OCI-LY3 (cell line): ENCODE measurements at regions not wholly inside any gene's neighbourhood (a gene's known extent, or its start where the extent isn't known, plus 50 kb on each side); places are given as distances from the start of the nearest gene placed in this dataset.
"Not testable (repeated sequence)": the region's sequence is repeated elsewhere in the genome, so short reads cannot be mapped to it uniquely, and the experiment has no call there.

Experiments used
- H2AFZ ChIP-seq: fragments of 200-600, 300-600 bp; shearing (Covaris generic); 2 replicates; pipeline ENCODE4 v1.6.0; 2014; ENCODE audit warnings: antibody characterized with exemption, low read depth, low read length
- H3K27ac ChIP-seq: fragments of 200-600, 300-600 bp; sonication (generic); 2 replicates; pipeline ENCODE4 v1.5.1; 2014; ENCODE audit warnings: mild to moderate bottlenecking, low read length, moderate library complexity, mixed read lengths
- H3K27me3 ChIP-seq: fragments of 200-600, 300-600 bp; sonication (generic); 2 replicates; pipeline ENCODE4 v1.6.1; 2014; ENCODE audit warnings: low read depth, low read length, mixed read lengths
- H3K36me3 ChIP-seq: fragments of 200-600, 300-600 bp; sonication (generic); replicated peaks from 2 replicates; pipeline ENCODE3; 2014; ENCODE audit warnings: low read depth, low read length, mixed read lengths
- H3K4me1 ChIP-seq: fragments of 300-600, 200-600 bp; sonication (generic); 2 replicates; pipeline ENCODE4 v1.6.1; 2014; ENCODE audit warnings: low read length, mixed read lengths
- H3K4me2 ChIP-seq: fragments of 200-600, 300-600 bp; sonication (generic); 2 replicates; pipeline ENCODE4 v1.6.1; 2014; ENCODE audit warnings: low read length, mixed read lengths
- H3K4me3 ChIP-seq: fragments of 300-600, 200-600 bp; sonication (generic); 2 replicates; pipeline ENCODE4 v1.5.1; 2014; ENCODE audit warnings: antibody characterized with exemption, mild to moderate bottlenecking, low read length, moderate library complexity
- H3K79me2 ChIP-seq: fragments of 300-600, 200-600 bp; shearing (Covaris generic); 2 replicates; pipeline ENCODE4 v1.6.1; 2014; ENCODE audit warnings: mild to moderate bottlenecking, low read length, mixed read lengths
- H3K9ac ChIP-seq: fragments of 300-600, 200-600 bp; shearing (Covaris generic); 2 replicates; pipeline ENCODE4 v1.6.0; 2014; ENCODE audit warnings: mild to moderate bottlenecking, low read length, moderate library complexity
- H3K9me3 ChIP-seq: fragments of 200-600, 300-600 bp; shearing (Covaris generic); 2 replicates; pipeline ENCODE4 v1.6.1; 2014; ENCODE audit warnings: low read length, mixed read lengths; ENCODE audit not compliant: insufficient read depth
- H4K20me1 ChIP-seq: fragments of 200-600, 300-600 bp; sonication (generic); 2 replicates; pipeline ENCODE4 v1.6.1; 2016; ENCODE audit warnings: low read length, mixed read lengths; ENCODE audit not compliant: insufficient read depth
- CTCF ChIP-seq: fragments of 200-600, 300-600 bp; sonication (generic); IDR thresholded peaks from 2 replicates; pipeline ENCODE4 v1.5.1; 2014; ENCODE audit warnings: antibody characterized with exemption, low read length, low read depth
- EZH2phosphoT487 ChIP-seq: fragments of 200-600 bp; shearing (Covaris generic); IDR thresholded peaks from 2 replicates; pipeline ENCODE4 v1.6.1; 2018; ENCODE audit warnings: antibody characterized with exemption, mixed run types, low read depth

GRCh38 chr1:47502746-47503370 is 65.0 kb downstream of the FOXD2 start:
- Histone ChIP-seq H3K4me1 (peaks cover 14% of the 10 kb centered on the region), H3K36me3 (no peaks in the 10 kb centered on the region), H3K9ac (no peak overlapping the region), H3K4me3 (no peak overlapping the region), H3K27me3 (0 out of 2 replicates have a peak, but pooled peaks cover 3% of the 10 kb centered on the region), H3K79me2 (no peaks in the 10 kb centered on the region), H3K27ac (no peak overlapping the region), H4K20me1 (no peaks in the 10 kb centered on the region), H3K9me3 (no peaks in the 10 kb centered on the region), H2AFZ (no peak overlapping the region), H3K4me2 (no peak overlapping the region)
- TF ChIP-seq CTCF, result no peak
- no peak for TF ChIP-seq EZH2phosphoT487

DNA sequence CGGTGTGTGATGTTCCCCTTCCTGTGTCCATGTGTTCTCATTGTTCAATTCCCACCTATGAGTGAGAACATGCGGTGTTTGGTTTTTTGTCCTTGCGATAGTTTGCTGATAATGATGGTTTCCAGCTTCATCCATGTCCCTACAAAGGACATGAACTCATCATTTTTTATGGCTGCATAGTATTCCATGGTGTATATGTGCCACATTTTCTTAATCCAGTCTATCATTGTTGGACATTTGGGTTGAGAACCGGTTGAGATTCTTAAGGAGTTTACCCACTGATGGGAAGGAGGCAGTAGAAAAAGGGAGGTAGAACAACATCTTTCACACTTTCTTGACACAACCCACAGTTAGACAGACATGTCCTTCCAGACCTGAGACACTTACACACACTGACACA is 67.0 kb downstream of the FOXD2 start:
- not testable (repeated sequence) for H3K9me3 ChIP-seq, H3K27ac ChIP-seq, H4K20me1 ChIP-seq, H3K36me3 ChIP-seq, H3K9ac ChIP-seq, H3K4me3 ChIP-seq, H3K27me3 ChIP-seq, H3K4me2 ChIP-seq, H2AFZ ChIP-seq, H3K79me2 ChIP-seq
- peaks cover 20% of the 10 kb centered on the region for H3K4me1 ChIP-seq

DNA sequence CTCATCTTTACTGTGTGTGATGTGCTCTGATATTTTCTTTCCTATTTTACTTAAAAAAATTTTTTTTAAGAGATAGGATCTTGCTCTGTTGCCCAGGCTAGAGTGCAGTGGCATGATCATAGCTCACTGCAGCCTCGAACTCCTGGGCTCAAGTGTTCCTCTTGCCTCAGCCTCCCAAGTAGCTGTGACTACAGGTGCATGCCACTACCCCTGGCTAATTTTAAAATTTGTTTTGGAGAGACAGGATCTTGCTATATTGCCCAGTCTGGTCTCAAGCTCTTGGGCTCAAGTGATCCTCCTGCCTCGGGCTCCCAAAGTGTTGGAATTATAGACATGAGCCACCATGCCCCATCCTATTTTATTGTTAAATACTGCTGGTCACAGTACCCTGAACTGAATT is 67.4 kb downstream of the FOXD2 start:
- Histone ChIP-seq H3K4me3 (no peak overlapping the region), H3K9me3 (no peaks in the 10 kb centered on the region), H3K79me2 (no peaks in the 10 kb centered on the region), H3K9ac (no peak overlapping the region), H2AFZ (no peak overlapping the region), H3K4me2 (no peak overlapping the region), H3K36me3 (no peaks in the 10 kb centered on the region), H3K27me3 (no peaks in the 10 kb centered on the region), H4K20me1 (no peaks in the 10 kb centered on the region), H3K27ac (no peak overlapping the region), H3K4me1 (peaks cover 20% of the 10 kb centered on the region)
- TF ChIP-seq CTCF, result no peak
- TF ChIP-seq EZH2phosphoT487, result no peak

DNA sequence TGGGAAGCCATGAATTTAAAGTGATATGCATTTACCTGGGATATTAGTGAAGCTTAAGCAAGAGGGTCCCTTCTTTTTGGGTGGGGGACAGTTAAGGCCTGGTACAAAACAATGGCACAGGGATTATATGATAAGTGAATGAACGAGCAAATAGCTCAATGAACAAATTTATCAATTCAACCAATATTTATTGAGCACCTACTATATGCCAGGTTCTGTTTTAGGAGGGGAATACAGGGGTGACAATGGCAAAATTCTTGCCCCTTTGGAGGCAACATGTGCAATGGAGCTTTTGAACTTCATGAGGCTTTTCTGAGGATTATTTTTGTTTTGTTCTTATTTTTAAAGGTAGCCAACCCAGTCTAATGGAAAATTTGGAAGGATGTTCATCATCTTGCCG is 68.2 kb downstream of the FOXD2 start:
- Histone ChIP-seq H3K79me2 (no peaks in the 10 kb centered on the region), H4K20me1 (no peaks in the 10 kb centered on the region), H3K9me3 (no peaks in the 10 kb centered on the region), H2AFZ (no peak overlapping the region), H3K27me3 (no peaks in the 10 kb centered on the region), H3K9ac (no peak overlapping the region), H3K36me3 (no peaks in the 10 kb centered on the region), H3K4me3 (no peak overlapping the region), H3K4me2 (no peak overlapping the region), H3K27ac (no peak overlapping the region), H3K4me1 (peaks cover 20% of the 10 kb centered on the region)
- TF ChIP-seq EZH2phosphoT487, result no peak
- TF ChIP-seq CTCF, result no peak
